Stomach (tissue), 4 donors: ENCODE measurements at regions not wholly inside any gene's neighbourhood (a gene's known extent, or its start where the extent isn't known, plus 50 kb on each side); places are given as distances from the start of the nearest gene placed in this dataset.

Experiments used
- CTCF ChIP-seq, 7 experiments: fragments of 450-650 bp in 4 of 7; fragments of 200-600 bp in 3 of 7; sonication (generic) in 3 of 7; IDR thresholded peaks; one replicate each; pipeline ENCODE4 v1.5.1; 2016 to 2019; ENCODE audit warnings: antibody characterized with exemption in 7 of 7, control low read depth in 2 of 7, mild to moderate bottlenecking in 1 of 7
- EP300 ChIP-seq: sonication (generic); formaldehyde crosslinking; IDR thresholded peaks from one replicate; pipeline ENCODE4 v1.6.1; 2017; ENCODE audit warnings: antibody characterized with exemption
- POLR2A ChIP-seq, 4 donors: fragments of 450-650 bp; IDR thresholded peaks; one replicate each; pipeline ENCODE4 v1.6.1; 2016; ENCODE audit warnings: antibody characterized with exemption in 4 of 4, control low read depth in 2 of 4, mild to moderate bottlenecking in 1 of 4, moderate library complexity in 1 of 4

- TF ChIP-seq CTCF (IDR thresholded peaks at IDR 0.05) (no peak), POLR2A (IDR thresholded peaks at IDR 0.05) (no peak), EP300 (no peak)
Measured at GRCh38 chr15:47502041-47502440, 215.3 kb upstream of the SEMA6D start.
